Smooth muscle cell (in vitro differentiated cells): ENCODE measurements at regions not wholly inside any gene's neighbourhood (a gene's known extent, or its start where the extent isn't known, plus 50 kb on each side); places are given as distances from the start of the nearest gene placed in this dataset.

Source experiments
- DNase-seq: peaks from one replicate; lab custom pipeline; 2025; ENCODE audit not compliant: unreplicated experiment; lab: John Stamatoyannopoulos, UW
- H2AFZ ChIP-seq: fragments of 200-600 bp; sonication (generic); 2 replicates; pipeline ENCODE4 v1.6.0; 2016; ENCODE audit warnings: antibody characterized with exemption, low read depth, mild to moderate bottlenecking
- H3F3A ChIP-seq: fragments of 200-600 bp; sonication (generic); 2 replicates; pipeline ENCODE4 v1.6.0; 2017; ENCODE audit warnings: antibody characterized with exemption, low read depth
- H3K27ac ChIP-seq: fragments of 200-600 bp; sonication (generic); 2 replicates; pipeline ENCODE4 v1.5.1; 2016; ENCODE audit warnings: low read depth, mild to moderate bottlenecking
- H3K27me3 ChIP-seq: fragments of 200-600 bp; sonication (generic); 2 replicates; pipeline ENCODE4 v1.6.1; 2016; ENCODE audit warnings: low read depth, mild to moderate bottlenecking
- H3K36me3 ChIP-seq: fragments of 200-600 bp; sonication (generic); 2 replicates; pipeline ENCODE4 v1.5.1; 2016; ENCODE audit warnings: low read depth
- H3K4me1 ChIP-seq: fragments of 200-600 bp; sonication (generic); 2 replicates; pipeline ENCODE4 v1.5.1; 2016; ENCODE audit warnings: low read depth
- H3K4me2 ChIP-seq: fragments of 200-600 bp; sonication (generic); 2 replicates; pipeline ENCODE4 v1.6.0; 2016; ENCODE audit warnings: mild to moderate bottlenecking
- H3K4me3 ChIP-seq: fragments of 200-600 bp; sonication (generic); 2 replicates; pipeline ENCODE4 v1.5.1; 2016; ENCODE audit warnings: mild to moderate bottlenecking
- H3K79me2 ChIP-seq: fragments of 200-600 bp; sonication (generic); 2 replicates; pipeline ENCODE4 v1.6.0; 2016; ENCODE audit warnings: low read depth, mild to moderate bottlenecking
- H3K9ac ChIP-seq: fragments of 200-600 bp; sonication (generic); 2 replicates; pipeline ENCODE4 v1.6.0; 2016; ENCODE audit warnings: low read depth
- H3K9me3 ChIP-seq: fragments of 200-600 bp; sonication (generic); replicated peaks from 2 replicates; pipeline ENCODE4 v1.5.1; 2016; ENCODE audit warnings: low read depth
- H4K20me1 ChIP-seq: fragments of 200-600 bp; sonication (generic); 2 replicates; pipeline ENCODE4 v1.6.0; 2016; ENCODE audit warnings: low read depth
- CTCF ChIP-seq: fragments of 200-600 bp; sonication (generic); IDR thresholded peaks from 2 replicates; pipeline ENCODE4 v1.5.1; 2017; ENCODE audit warnings: borderline replicate concordance, mild to moderate bottlenecking, antibody characterized with exemption; ENCODE audit not compliant: insufficient read depth, poor library complexity, severe bottlenecking
- WGBS: methylation state at CpG from one replicate; pipeline ENCODE4 v1.1.7; 2016; ENCODE audit warnings: low lambda C conversion rate; 5-methylcytosine and 5-hydroxymethylcytosine counted together

GRCh38 chr18:4750393-4751346, 295.6 kb upstream of the DLGAP1 start:
- no peak overlapping the region for H2AFZ ChIP-seq

GRCh38 chr18:4748975-4749374, 293.9 kb upstream of the DLGAP1 start:
- Histone ChIP-seq H3K27ac (no peak overlapping the region), H3K9ac (no peak overlapping the region), H3K4me1 (no peaks in the 10 kb centered on the region), H3K27me3 (no peaks in the 10 kb centered on the region), H3K9me3 (no peaks in the 10 kb centered on the region), H3F3A (no peaks in the 10 kb centered on the region), H3K36me3 (no peaks in the 10 kb centered on the region), H3K79me2 (no peaks in the 10 kb centered on the region), H3K4me2 (no peak overlapping the region), H4K20me1 (no peaks in the 10 kb centered on the region), H2AFZ (no peak overlapping the region), H3K4me3 (no peak overlapping the region)
- 62% methylated on average over 5 of the region's 5 CpGs for WGBS
- no peak for TF ChIP-seq CTCF
- DNase-seq: no peak

More at GRCh38 chr18:4750393-4751346, 295.6 kb upstream of the DLGAP1 start:
- Histone ChIP-seq H3K36me3 (no peaks in the 10 kb centered on the region), H3F3A (no peaks in the 10 kb centered on the region), H3K9me3 (no peaks in the 10 kb centered on the region), H3K4me2 (no peak overlapping the region), H3K79me2 (no peaks in the 10 kb centered on the region), H3K4me1 (no peaks in the 10 kb centered on the region), H3K27ac (no peak overlapping the region), H3K4me3 (no peak overlapping the region), H3K27me3 (no peaks in the 10 kb centered on the region), H4K20me1 (no peaks in the 10 kb centered on the region), H3K9ac (no peak overlapping the region)
- no peak for DNase-seq
- WGBS: 80% methylated on average over 8 of the region's 8 CpGs
- TF ChIP-seq CTCF: no peak

GRCh38 chr18:4734903-4735302, 279.8 kb upstream of the DLGAP1 start:
- no peak overlapping the region for H3K4me3 ChIP-seq
- H3K9ac ChIP-seq: no peak overlapping the region
- H2AFZ ChIP-seq: no peak overlapping the region
- H3K27me3 ChIP-seq: no peaks in the 10 kb centered on the region
- H3K4me1 ChIP-seq: no peaks in the 10 kb centered on the region
- H4K20me1 ChIP-seq: no peaks in the 10 kb centered on the region
- DNase-seq: no peak
- no peak overlapping the region for H3K4me2 ChIP-seq
- H3K36me3 ChIP-seq: no peaks in the 10 kb centered on the region
- H3K79me2 ChIP-seq: no peaks in the 10 kb centered on the region
- 73% methylated on average over 1 of the region's 1 CpG for WGBS
- H3K27ac ChIP-seq: no peak overlapping the region
- no peak for TF ChIP-seq CTCF
- H3K9me3 ChIP-seq: no peaks in the 10 kb centered on the region
- no peaks in the 10 kb centered on the region for H3F3A ChIP-seq
